GM23248 (cell line): ENCODE measurements at regions not wholly inside any gene's neighbourhood (a gene's known extent, or its start where the extent isn't known, plus 50 kb on each side); places are given as distances from the start of the nearest gene placed in this dataset.

Experiments
- EZH2 ChIP-seq: fragments of 200-600 bp; sonication (generic); IDR thresholded peaks from 2 replicates; pipeline ENCODE4 v1.6.1; 2018; ENCODE audit warnings: antibody characterized with exemption, mild to moderate bottlenecking; ENCODE audit not compliant: insufficient read depth, poor library complexity, severe bottlenecking
- EZH2phosphoT487 ChIP-seq: fragments of 200-600 bp; sonication (generic); IDR thresholded peaks from 2 replicates; pipeline ENCODE4 v1.6.1; 2018; ENCODE audit warnings: antibody characterized with exemption, moderate library complexity, mild to moderate bottlenecking, low read depth; ENCODE audit not compliant: insufficient read depth

- TF ChIP-seq EZH2 (no peak), EZH2phosphoT487 (no peak)
Measured at GRCh38 chr2:239605409-239605808, 204.6 kb upstream of the HDAC4 start.
